ENCODE measurements at regions not wholly inside any gene's neighbourhood (a gene's known extent, or its start where the extent isn't known, plus 50 kb on each side); places are given as distances from the start of the nearest gene placed in this dataset.
A peak's percentile ranks its signal among the peaks of the same experiment; 100 is the strongest.

GRCh38 chr12:82174383-82174782 lies 183.8 kb downstream of the CCDC59 start:
- DNase-seq (ENCODE audit: low spot score): no peak

DNA sequence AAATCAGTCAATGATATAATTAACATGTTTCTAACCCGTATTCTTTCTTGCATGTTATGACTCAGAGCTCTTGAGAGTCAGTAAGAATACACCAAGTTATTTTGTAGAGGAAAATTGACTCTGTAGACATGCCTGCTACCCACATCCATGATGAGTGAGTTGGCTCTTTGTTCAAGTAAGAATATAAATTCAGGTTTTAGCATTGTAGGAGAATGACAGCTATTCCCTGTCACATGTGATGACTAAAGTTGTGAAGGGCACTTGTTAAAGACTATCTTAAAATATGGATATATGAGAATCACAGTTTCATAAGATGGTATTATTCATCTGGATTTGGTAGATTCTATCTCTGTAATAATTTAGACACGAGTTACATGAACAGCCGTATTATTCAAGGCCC lies 209.1 kb downstream of the CCDC59 start:
- no peak for DNase-seq (ENCODE audit: low spot score)

- no peak for DNase-seq (ENCODE audit: low spot score)
Measured at GRCh38 chr12:82146740-82147139, 211.4 kb downstream of the CCDC59 start.

DNA sequence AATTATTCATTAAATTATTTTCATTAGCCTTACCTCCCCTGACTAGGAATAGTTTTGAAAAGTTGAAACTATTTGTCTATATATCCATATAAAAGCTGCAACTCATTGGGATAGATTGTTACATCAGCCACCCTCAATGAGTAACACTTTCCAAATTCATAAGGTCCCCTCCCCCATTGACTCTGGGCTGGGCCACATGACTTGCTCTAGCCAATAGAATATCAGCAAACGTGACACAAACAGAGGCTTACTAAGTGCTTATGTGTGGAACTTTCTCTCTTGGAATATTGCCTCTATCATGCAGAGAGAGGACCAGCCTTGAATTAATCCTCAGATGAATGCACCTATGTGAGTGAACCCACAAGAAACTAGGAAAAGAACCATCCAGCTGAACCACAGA lies 213.7 kb downstream of the CCDC59 start:
- no peak for DNase-seq (ENCODE audit: low spot score)

DNA sequence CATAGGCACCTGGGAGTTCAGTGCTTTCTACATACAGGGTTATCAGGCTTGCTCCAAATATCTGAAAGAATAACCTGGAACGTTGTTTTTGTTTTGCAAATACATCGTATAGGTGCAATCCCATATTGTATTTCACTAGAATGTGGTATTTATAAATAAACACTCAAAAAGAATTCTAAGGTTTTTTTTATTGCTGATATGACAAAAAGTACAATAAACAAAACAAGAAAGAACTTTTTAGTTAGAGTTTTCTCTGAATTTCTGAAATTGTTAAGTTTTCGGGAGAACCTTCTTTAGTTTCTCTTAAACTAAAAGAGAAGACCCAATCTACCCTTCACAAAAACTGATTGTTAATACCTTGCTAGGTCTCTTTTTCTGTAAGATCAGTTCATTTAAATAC lies 225.8 kb downstream of the CCDC59 start:
- no peak for DNase-seq (ENCODE audit: low spot score)

GRCh38 chr12:82130762-82131161 lies 227.4 kb downstream of the CCDC59 start:
- DNase-seq (ENCODE audit: low spot score): no peak

GRCh38 chr12:82124711-82125380 lies 233.3 kb downstream of the CCDC59 start:
- DNase-seq (ENCODE audit: low spot score): peak; percentile 13

DNA sequence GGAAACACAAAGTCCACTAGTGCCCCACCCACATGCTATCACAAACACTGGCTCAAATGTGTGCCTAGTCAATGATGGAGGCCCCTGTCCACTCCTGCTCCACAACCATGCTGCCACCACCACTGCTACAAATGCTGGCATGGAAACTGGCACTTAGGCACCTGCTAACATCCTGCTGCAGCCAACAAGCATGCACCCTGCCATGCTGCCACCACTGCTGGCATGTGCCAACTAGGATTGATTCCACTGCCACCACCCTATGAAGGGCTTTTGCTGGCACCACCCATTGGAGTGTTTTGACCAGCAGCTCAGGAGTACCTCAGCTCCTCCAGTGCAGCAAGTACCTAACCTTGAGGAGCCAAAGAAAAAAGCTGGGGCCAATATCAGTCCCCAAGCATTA lies 236.6 kb downstream of the CCDC59 start:
- DNase-seq (ENCODE audit: low spot score): no peak

DNA sequence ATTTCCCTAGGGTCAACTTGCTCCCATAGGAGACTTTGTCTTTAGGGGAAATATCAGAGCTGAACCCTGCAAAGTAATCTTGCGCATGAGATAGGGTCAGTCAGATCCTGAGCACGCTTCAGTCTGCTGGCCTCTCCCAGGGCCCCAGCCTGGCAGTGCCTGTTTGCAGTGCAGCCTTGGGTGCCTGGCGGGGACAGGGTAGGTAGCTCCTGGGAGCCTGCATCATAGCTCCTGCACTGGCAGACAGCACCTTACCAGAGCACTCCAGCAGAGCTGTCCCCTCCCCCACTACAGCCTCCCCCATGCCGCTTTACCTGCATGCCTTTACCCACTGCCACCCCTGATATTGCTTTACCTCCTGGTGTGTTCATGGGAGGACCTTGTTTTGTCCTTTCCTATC lies 237.3 kb downstream of the CCDC59 start:
- no peak for DNase-seq (ENCODE audit: low spot score)

GRCh38 chr12:82109243-82109642 lies 248.9 kb downstream of the CCDC59 start:
- DNase-seq (ENCODE audit: low spot score): no peak

DNA sequence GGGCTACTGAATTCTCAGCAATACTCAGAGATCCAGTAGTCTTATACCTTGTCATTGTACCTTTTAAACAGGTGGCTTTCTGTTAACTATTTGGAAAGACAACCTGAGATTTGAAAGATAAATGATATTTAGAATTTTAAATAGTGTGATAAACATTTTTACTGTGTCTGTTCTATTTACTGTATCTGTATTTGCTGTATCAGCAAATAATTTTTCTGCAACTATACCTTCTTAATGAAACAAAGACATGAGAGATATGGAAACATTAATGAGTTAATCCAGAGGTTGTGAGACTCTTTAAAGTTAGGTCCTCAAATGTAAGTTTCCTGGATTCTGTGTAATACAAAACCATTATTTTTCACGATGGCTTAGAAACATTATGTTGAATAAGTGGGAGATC lies 249.6 kb downstream of the CCDC59 start:
- no peak for DNase-seq (ENCODE audit: low spot score)

- no peak for DNase-seq (ENCODE audit: low spot score)
Measured at GRCh38 chr12:82099216-82099615, 259.0 kb downstream of the CCDC59 start.

GRCh38 chr12:82097877-82098276 lies 260.3 kb downstream of the CCDC59 start:
- no peak for DNase-seq (ENCODE audit: low spot score)

- no peak for DNase-seq (ENCODE audit: low spot score)
Measured at GRCh38 chr12:82097438-82097837, 260.7 kb downstream of the CCDC59 start.

GRCh38 chr12:82090165-82090564 lies 268.0 kb downstream of the CCDC59 start:
- DNase-seq (ENCODE audit: low spot score): no peak

DNA sequence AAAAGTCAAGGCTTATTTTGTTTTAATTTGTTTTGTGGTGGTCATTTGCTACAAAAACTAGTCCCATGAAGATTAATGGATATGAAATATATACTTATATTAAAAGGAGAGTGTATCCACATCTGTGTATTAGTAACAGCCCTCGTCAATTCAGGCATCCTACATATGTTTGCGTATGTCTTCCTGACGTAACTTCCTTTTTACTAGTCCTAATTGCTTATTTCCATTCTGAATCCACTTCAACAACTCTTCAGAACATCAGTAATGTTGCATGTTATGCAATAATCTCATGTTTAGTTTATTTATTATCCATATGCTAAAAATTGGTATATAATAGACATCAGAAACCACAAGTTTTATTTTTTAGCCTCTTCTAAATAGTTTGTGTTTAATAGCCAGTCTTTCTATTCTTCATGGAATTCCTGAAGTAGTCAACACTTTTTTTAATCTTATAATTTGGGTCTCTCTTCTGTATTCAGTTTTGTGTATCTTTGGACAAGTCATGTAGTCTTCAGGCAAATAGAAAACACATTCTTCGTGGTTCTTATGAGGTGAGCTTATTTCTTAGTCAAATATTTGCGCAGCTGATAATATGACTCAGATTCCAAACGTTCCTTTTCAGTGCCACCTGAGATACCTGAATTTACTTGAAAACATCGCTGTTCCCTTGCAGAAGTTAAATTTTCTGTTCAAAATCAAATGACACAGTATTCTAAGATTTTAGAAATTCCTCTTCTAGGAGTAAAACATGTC lies 268.6 kb downstream of the CCDC59 start:
- DNase-seq (ENCODE audit: low spot score): no peak

GRCh38 chr12:82082501-82082900 lies 275.7 kb downstream of the CCDC59 start:
- no peak for DNase-seq (ENCODE audit: low spot score)

- no peak for DNase-seq (ENCODE audit: low spot score)
Measured at GRCh38 chr12:82069931-82070514, 288.2 kb downstream of the CCDC59 start.

DNA sequence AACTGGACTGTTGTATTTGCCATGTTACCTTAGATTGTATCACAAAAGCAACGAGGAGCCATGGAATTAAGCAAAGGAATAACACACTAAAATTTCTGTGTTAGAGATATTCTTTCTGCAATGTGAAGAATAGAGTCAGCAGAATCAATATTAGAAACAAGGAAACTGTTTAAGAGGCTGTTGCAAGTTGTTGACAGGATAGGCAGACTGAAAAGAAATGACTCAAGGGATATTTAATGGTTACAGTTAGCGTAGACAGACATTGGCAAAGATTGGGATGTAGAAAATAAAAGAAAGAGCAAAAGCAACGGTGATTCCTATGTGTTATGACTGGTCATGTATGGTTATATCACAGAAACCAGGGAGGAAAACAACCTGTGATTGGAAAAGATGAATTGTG lies 299.0 kb upstream of the PPFIA2 start:
- DNase-seq (ENCODE audit: low spot score): no peak

DNA sequence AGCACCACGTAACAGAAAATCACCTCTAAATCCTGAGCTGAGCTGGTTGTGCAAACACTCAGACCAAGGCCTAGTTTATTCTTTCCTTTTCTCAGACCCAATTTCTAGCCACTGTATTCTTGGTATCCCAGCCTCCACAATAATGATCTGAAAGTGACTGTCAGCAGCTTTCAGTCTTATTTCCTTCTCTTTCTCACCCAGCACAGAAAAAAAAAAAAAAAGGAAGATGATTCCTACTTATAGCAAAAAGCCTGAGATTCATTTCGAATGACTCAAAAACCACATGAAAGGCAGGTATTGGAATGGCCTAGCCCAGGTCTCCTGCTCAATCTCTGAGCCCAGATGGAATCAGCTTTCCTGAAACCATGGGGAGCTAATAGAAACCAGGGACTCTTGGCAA lies 298.6 kb upstream of the PPFIA2 start:
- peak; percentile 71 for DNase-seq (ENCODE audit: low spot score)

GRCh38 chr12:82055391-82055790 lies 296.2 kb upstream of the PPFIA2 start:
- DNase-seq (ENCODE audit: low spot score): no peak

DNA sequence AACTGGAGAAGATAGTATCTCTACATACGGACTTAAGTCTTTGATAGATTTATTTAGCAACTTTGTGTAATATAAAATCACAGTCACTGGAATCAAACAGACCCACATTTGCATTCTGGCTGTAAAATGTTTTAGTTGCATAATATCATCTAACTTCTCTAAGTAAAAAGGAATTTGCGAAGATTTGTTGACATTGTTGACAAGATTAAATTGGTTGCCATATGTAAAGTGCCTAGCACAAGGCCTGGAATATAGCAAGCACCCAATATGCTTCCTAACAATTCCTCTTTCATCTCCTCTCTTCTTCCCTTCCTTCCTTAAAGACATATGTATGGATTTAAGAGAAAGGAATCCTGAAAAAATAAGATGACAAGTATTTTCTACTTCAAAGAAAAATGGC lies 295.4 kb upstream of the PPFIA2 start:
- DNase-seq (ENCODE audit: low spot score): no peak

GRCh38 chr12:82047446-82047845 lies 288.3 kb upstream of the PPFIA2 start:
- DNase-seq (ENCODE audit: low spot score): no peak
